ENCODE measurements at regions not wholly inside any gene's neighbourhood (a gene's known extent, or its start where the extent isn't known, plus 50 kb on each side); places are given as distances from the start of the nearest gene placed in this dataset.

DNA sequence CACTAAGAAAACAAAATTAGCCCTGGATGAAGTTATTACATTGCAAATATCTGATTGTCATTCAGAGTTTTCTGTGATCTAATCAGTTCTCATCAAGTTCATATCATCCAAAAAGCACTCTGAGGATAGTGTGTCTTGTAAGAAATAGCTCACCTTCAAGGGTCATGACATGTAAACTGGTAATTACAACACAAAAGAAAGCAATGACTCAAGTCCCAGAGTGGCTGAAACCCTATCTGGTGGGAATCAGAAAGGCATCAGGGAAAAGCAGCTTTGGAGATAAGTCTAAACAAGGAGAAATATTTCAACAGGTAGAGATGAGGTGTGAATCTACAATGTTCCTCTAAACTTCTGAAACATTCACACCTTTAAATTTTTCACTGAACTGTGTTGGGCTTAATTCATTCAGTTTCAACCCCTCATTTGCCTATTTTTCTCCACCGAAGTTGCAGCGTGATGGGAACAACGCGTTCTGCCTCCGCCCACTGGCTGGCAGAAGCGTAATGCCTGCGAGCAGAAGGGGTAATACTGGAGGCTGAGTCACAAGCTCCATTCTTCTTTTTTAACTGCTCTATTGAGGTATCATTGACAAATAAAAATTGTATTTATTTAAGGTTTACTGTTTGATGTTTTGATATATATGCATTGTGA lies 155.2 kb upstream of the IPO5 start:
- Mint-ChIP-seq H3K36me3 (no peaks in the 10 kb centered on the region), H3K9me3 (peaks cover 15 to 30% (median 18%) of the 10 kb centered on the region in 3 donors), H3K27ac (no peak overlapping the region), H3K4me1 (no peaks in the 10 kb centered on the region), H3K27me3 (peaks cover 10% of the 10 kb centered on the region in 2 donors), H3K4me3 (no peak overlapping the region)
- no peak for DNase-seq
- Histone ChIP-seq H3K9me3 (no peaks in the 10 kb centered on the region), H3K36me3 (ENCODE audit: control insufficient read depth in 2 of 2, extremely low read depth in 1 of 2, insufficient read depth in 1 of 2, low read length in 1 of 2) (no peaks in the 10 kb centered on the region), H3K4me1 (ENCODE audit: control insufficient read depth in 1 of 2, extremely low read depth in 1 of 2, insufficient read depth in 2 of 2, low read length in 2 of 2) (no peaks in the 10 kb centered on the region), H3K27ac (ENCODE audit: low read length) (no peak overlapping the region), H3K4me3 (ENCODE audit: control insufficient read depth in 1 of 2, extremely low read depth in 1 of 2, low read length in 1 of 2) (no peak overlapping the region), H3K27me3 (replicated peaks in 1 of 2; ENCODE audit: control insufficient read depth in 2 of 2, extremely low read depth in 1 of 2, insufficient read depth in 2 of 2, low read length in 1 of 2) (no peaks in the 10 kb centered on the region)
- POLR2A ChIA-PET: no interaction called here
- ATAC-seq (replicated peaks in 1 of 4): no peak
- WGBS (ENCODE audit: insufficient coverage): 100% methylated on average over 4 of the region's 7 CpGs
- CTCF ChIA-PET: no interaction called here

DNA sequence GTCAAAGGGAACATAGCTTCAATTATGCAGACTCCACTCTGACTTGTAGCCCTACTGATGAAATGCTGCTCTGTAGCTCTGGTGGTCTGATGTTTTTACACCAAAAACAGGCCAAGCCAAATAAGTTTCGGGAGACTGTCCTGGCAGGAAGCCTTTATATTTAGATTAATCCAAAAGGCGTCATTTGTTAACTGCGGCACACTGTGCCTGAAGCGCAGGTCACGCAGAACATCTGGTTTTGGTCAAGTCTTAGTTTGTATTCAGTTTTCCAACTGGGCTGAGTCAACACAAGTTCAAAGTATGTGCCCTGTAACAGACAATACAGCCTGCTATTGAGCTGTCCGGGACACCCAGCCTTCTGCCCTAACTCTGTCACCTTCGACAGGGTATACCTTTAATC lies 154.6 kb upstream of the IPO5 start:
- H3K4me1 Mint-ChIP-seq: no peaks in the 10 kb centered on the region
- no peak overlapping the region for H3K27ac Mint-ChIP-seq
- Histone ChIP-seq H3K27ac (ENCODE audit: low read length) (no peak overlapping the region), H3K4me3 (ENCODE audit: control insufficient read depth in 1 of 2, extremely low read depth in 1 of 2, low read length in 1 of 2) (no peak overlapping the region), H3K9me3 (no peaks in the 10 kb centered on the region), H3K4me1 (ENCODE audit: control insufficient read depth in 1 of 2, extremely low read depth in 1 of 2, insufficient read depth in 2 of 2, low read length in 2 of 2) (no peaks in the 10 kb centered on the region), H3K36me3 (ENCODE audit: control insufficient read depth in 2 of 2, extremely low read depth in 1 of 2, insufficient read depth in 1 of 2, low read length in 1 of 2) (no peaks in the 10 kb centered on the region), H3K27me3 (replicated peaks in 1 of 2; ENCODE audit: control insufficient read depth in 2 of 2, extremely low read depth in 1 of 2, insufficient read depth in 2 of 2, low read length in 1 of 2) (no peaks in the 10 kb centered on the region)
- ATAC-seq (replicated peaks in 1 of 4) (no peak), DNase-seq (no peak)
- peaks cover 13 to 16% of the 10 kb centered on the region in 2 donors for H3K27me3 Mint-ChIP-seq
- H3K36me3 Mint-ChIP-seq: no peaks in the 10 kb centered on the region
- ChIA-PET CTCF (interaction anchor here in 1 of 2 donors (0.5 to 0.7 kb wide), 2 partner anchors 21 to 62 kb away, joined by 4 to 6 read pairs; no protein-coding TSS in a partner anchor), POLR2A (no interaction called here)
- WGBS (ENCODE audit: insufficient coverage): 91% methylated on average over 7 of the region's 7 CpGs
- peaks cover 16 to 27% (median 16%) of the 10 kb centered on the region in 3 donors for H3K9me3 Mint-ChIP-seq
- no peak overlapping the region for H3K4me3 Mint-ChIP-seq

GRCh38 chr13:97802213-97802612 lies 151.3 kb upstream of the IPO5 start:
- ChIA-PET CTCF (no interaction called here), POLR2A (no interaction called here)
- Histone ChIP-seq H3K27ac (ENCODE audit: low read length) (no peak overlapping the region), H3K36me3 (ENCODE audit: control insufficient read depth in 2 of 2, extremely low read depth in 1 of 2, insufficient read depth in 1 of 2, low read length in 1 of 2) (no peaks in the 10 kb centered on the region), H3K4me3 (ENCODE audit: control insufficient read depth in 1 of 2, extremely low read depth in 1 of 2, low read length in 1 of 2) (no peak overlapping the region), H3K4me1 (ENCODE audit: control insufficient read depth in 1 of 2, extremely low read depth in 1 of 2, insufficient read depth in 2 of 2, low read length in 2 of 2) (no peaks in the 10 kb centered on the region), H3K9me3 (no peaks in the 10 kb centered on the region), H3K27me3 (replicated peaks in 1 of 2; ENCODE audit: control insufficient read depth in 2 of 2, extremely low read depth in 1 of 2, insufficient read depth in 2 of 2, low read length in 1 of 2) (no peaks in the 10 kb centered on the region)
- peaks cover 3 to 4% (median 3%) of the 10 kb centered on the region in 3 donors for H3K9me3 Mint-ChIP-seq
- H3K4me3 Mint-ChIP-seq: no peak overlapping the region
- H3K27ac Mint-ChIP-seq: no peak overlapping the region
- DNase-seq: no peak
- WGBS (ENCODE audit: insufficient coverage): 86% methylated on average over 3 of the region's 3 CpGs
- H3K27me3 Mint-ChIP-seq: peaks cover 22 to 34% of the 10 kb centered on the region in 2 donors
- no peak for ATAC-seq (replicated peaks in 1 of 4)
- no peaks in the 10 kb centered on the region for H3K36me3 Mint-ChIP-seq
- H3K4me1 Mint-ChIP-seq: no peaks in the 10 kb centered on the region

GRCh38 chr13:97809576-97809975 lies 143.9 kb upstream of the IPO5 start:
- no peaks in the 10 kb centered on the region for H3K9me3 ChIP-seq
- POLR2A ChIA-PET: no interaction called here
- Mint-ChIP-seq H3K4me3 (no peak overlapping the region), H3K27me3 (peaks cover 11 to 18% of the 10 kb centered on the region in 2 donors), H3K9me3 (peaks cover 0 to 4% (median 2%) of the 10 kb centered on the region in 3 donors), H3K36me3 (no peaks in the 10 kb centered on the region), H3K4me1 (no peaks in the 10 kb centered on the region), H3K27ac (no peak overlapping the region)
- ATAC-seq (replicated peaks in 1 of 4): no peak
- H3K27ac ChIP-seq (ENCODE audit: low read length): no peak overlapping the region
- H3K4me3 ChIP-seq (ENCODE audit: control insufficient read depth in 1 of 2, extremely low read depth in 1 of 2, low read length in 1 of 2): no peak overlapping the region
- no peaks in the 10 kb centered on the region for H3K4me1 ChIP-seq (ENCODE audit: control insufficient read depth in 1 of 2, extremely low read depth in 1 of 2, insufficient read depth in 2 of 2, low read length in 2 of 2)
- peaks cover 0 to 3% of the 10 kb centered on the region in 2 experiments for H3K27me3 ChIP-seq (replicated peaks in 1 of 2; ENCODE audit: control insufficient read depth in 2 of 2, extremely low read depth in 1 of 2, insufficient read depth in 2 of 2, low read length in 1 of 2)
- CTCF ChIA-PET: no interaction called here
- DNase-seq: no peak
- no peaks in the 10 kb centered on the region for H3K36me3 ChIP-seq (ENCODE audit: control insufficient read depth in 2 of 2, extremely low read depth in 1 of 2, insufficient read depth in 1 of 2, low read length in 1 of 2)
- WGBS (ENCODE audit: insufficient coverage): no CpG with 5 or more reads among the region's 2 CpGs

- no peak for ATAC-seq (replicated peaks in 1 of 4)
- CTCF ChIA-PET: no interaction called here
- POLR2A ChIA-PET: no interaction called here
- Histone ChIP-seq H3K36me3 (ENCODE audit: control insufficient read depth in 2 of 2, extremely low read depth in 1 of 2, insufficient read depth in 1 of 2, low read length in 1 of 2) (no peaks in the 10 kb centered on the region), H3K4me1 (ENCODE audit: control insufficient read depth in 1 of 2, extremely low read depth in 1 of 2, insufficient read depth in 2 of 2, low read length in 2 of 2) (no peaks in the 10 kb centered on the region), H3K9me3 (no peaks in the 10 kb centered on the region), H3K27me3 (replicated peaks in 1 of 2; ENCODE audit: control insufficient read depth in 2 of 2, extremely low read depth in 1 of 2, insufficient read depth in 2 of 2, low read length in 1 of 2) (peaks cover 0 to 3% of the 10 kb centered on the region in 2 experiments), H3K27ac (ENCODE audit: low read length) (no peak overlapping the region), H3K4me3 (ENCODE audit: control insufficient read depth in 1 of 2, extremely low read depth in 1 of 2, low read length in 1 of 2) (no peak overlapping the region)
- Mint-ChIP-seq H3K9me3 (peaks cover 0 to 4% (median 2%) of the 10 kb centered on the region in 3 donors), H3K4me3 (no peak overlapping the region), H3K27me3 (peaks cover 9 to 12% of the 10 kb centered on the region in 2 donors), H3K36me3 (no peaks in the 10 kb centered on the region), H3K27ac (no peak overlapping the region), H3K4me1 (no peaks in the 10 kb centered on the region)
- DNase-seq: no peak
- no CpG with 5 or more reads among the region's 3 CpGs for WGBS (ENCODE audit: insufficient coverage)
These were observed 143.3 kb upstream of the IPO5 start for GRCh38 chr13:97810152-97810551.

DNA sequence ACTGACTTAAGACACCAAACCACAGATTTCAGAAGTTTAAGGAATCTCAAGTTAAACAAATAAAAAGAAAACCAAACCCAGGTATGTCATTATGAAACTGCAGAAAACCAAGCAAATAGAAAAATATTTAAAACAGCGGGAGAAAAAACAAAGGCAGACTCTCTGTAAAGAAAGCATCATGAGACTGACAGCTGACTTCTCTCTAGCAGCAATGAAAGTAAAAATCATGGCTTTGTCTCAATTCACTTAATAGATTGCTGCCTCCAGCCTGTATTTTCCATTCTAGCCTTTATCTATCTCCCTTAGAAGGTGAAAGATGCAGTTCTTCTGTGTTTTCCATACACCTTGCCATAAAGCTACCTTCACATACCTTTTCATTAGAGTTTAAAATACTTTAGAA lies 131.1 kb upstream of the IPO5 start:
- H3K4me1 Mint-ChIP-seq: no peaks in the 10 kb centered on the region
- peaks cover 13 to 29% of the 10 kb centered on the region in 2 donors for H3K27me3 Mint-ChIP-seq
- no peaks in the 10 kb centered on the region for H3K36me3 Mint-ChIP-seq
- H3K27ac ChIP-seq (ENCODE audit: low read length): no peak overlapping the region
- no peak overlapping the region for H3K4me3 Mint-ChIP-seq
- ChIA-PET CTCF (no interaction called here), POLR2A (no interaction called here)
- H3K27me3 ChIP-seq (replicated peaks in 1 of 2; ENCODE audit: control insufficient read depth in 2 of 2, extremely low read depth in 1 of 2, insufficient read depth in 2 of 2, low read length in 1 of 2): no peaks in the 10 kb centered on the region
- H3K4me1 ChIP-seq (ENCODE audit: control insufficient read depth in 1 of 2, extremely low read depth in 1 of 2, insufficient read depth in 2 of 2, low read length in 2 of 2): no peaks in the 10 kb centered on the region
- H3K27ac Mint-ChIP-seq: no peak overlapping the region
- H3K9me3 Mint-ChIP-seq: peaks cover 0 to 9% (median 0%) of the 10 kb centered on the region in 3 donors
- H3K9me3 ChIP-seq: no peaks in the 10 kb centered on the region
- H3K36me3 ChIP-seq (ENCODE audit: control insufficient read depth in 2 of 2, extremely low read depth in 1 of 2, insufficient read depth in 1 of 2, low read length in 1 of 2): no peaks in the 10 kb centered on the region
- ATAC-seq (replicated peaks in 1 of 4) (no peak), DNase-seq (no peak)
- WGBS (ENCODE audit: insufficient coverage): no CpG with 5 or more reads among the region's 1 CpG
- no peak overlapping the region for H3K4me3 ChIP-seq (ENCODE audit: control insufficient read depth in 1 of 2, extremely low read depth in 1 of 2, low read length in 1 of 2)
